Esophagus muscularis mucosa (tissue), 3 donors: ENCODE measurements at regions not wholly inside any gene's neighbourhood (a gene's known extent, or its start where the extent isn't known, plus 50 kb on each side); places are given as distances from the start of the nearest gene placed in this dataset.

Source experiments
- POLR2AphosphoS5 ChIP-seq, 2 donors: sonication (generic); formaldehyde crosslinking; IDR thresholded peaks; one replicate each; pipeline ENCODE4 v1.6.1; 2017; ENCODE audit warnings: antibody characterized with exemption in 2 of 2
- TF ChIP-seq, protein P1 (sequence below), 3 experiments: fragments of 200-600 bp in 2 of 3; fragments of 450-650 bp in 1 of 3; sonication (generic) in 2 of 3; IDR thresholded peaks; one replicate each; pipeline ENCODE4 v1.5.1; 2017 to 2019; ENCODE audit warnings: antibody characterized with exemption in 3 of 3, mild to moderate bottlenecking in 2 of 3, moderate library complexity in 1 of 3

DNA sequence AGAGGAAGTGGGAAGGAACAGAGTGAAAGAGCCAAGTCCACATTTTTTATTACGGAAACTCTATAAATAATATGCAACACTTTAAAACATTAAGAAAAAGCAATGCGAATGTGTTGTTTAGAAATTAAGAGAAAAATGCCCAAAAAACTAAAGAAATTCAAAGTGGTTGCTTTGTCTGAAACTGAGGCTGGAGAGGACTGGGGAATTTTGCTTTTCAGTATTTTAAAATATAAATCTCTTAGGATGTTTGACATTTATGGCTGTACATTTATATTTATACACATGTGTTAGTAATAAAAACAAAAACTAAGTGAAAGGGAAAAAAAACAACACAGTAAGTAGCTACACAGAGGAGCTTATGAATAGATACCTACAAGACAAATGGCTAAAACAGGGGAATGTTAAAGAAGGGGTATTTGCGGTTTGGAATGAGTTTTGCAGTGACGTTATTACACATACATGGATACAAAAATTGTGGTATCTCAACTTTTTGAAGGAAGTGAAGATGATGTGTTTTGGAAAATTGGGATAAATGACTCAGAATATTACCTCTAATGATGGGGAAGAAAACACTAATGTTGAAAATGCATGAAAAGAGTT, 97.0 kb upstream of the DRD2 start:
- TF ChIP-seq, protein P1, sequence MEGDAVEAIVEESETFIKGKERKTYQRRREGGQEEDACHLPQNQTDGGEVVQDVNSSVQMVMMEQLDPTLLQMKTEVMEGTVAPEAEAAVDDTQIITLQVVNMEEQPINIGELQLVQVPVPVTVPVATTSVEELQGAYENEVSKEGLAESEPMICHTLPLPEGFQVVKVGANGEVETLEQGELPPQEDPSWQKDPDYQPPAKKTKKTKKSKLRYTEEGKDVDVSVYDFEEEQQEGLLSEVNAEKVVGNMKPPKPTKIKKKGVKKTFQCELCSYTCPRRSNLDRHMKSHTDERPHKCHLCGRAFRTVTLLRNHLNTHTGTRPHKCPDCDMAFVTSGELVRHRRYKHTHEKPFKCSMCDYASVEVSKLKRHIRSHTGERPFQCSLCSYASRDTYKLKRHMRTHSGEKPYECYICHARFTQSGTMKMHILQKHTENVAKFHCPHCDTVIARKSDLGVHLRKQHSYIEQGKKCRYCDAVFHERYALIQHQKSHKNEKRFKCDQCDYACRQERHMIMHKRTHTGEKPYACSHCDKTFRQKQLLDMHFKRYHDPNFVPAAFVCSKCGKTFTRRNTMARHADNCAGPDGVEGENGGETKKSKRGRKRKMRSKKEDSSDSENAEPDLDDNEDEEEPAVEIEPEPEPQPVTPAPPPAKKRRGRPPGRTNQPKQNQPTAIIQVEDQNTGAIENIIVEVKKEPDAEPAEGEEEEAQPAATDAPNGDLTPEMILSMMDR (IDR thresholded peaks at IDR 0.05): no peak
- TF ChIP-seq POLR2AphosphoS5 (IDR thresholded peaks at IDR 0.05): no peak
